Cardiac fibroblast (primary cell): ENCODE measurements at regions not wholly inside any gene's neighbourhood (a gene's known extent, or its start where the extent isn't known, plus 50 kb on each side); places are given as distances from the start of the nearest gene placed in this dataset.

ENCODE experiments used
- DNase-seq, 2 donors: peaks; one replicate each; pipeline versions ENCODE4 v3.0.0 to v3.0.0-alpha.2; 2010; ENCODE audit warnings: low read depth in 2 of 2
- H3K4me3 ChIP-seq, 2 donors: replicated peaks in 1 of 2; 1 replicate in 1 of 2; 2 replicates in 1 of 2; pipeline ENCODE4 v1.5.1; 2011; ENCODE audit warnings: low read depth in 2 of 2, low read length in 2 of 2, mild to moderate bottlenecking in 2 of 2, moderate library complexity in 1 of 2
- CTCF ChIP-seq: IDR thresholded peaks from one replicate; pipeline ENCODE4 v1.5.1; 2011; ENCODE audit warnings: low read depth, mild to moderate bottlenecking, low read length, inconsistent platforms

GRCh38 chr10:33725430-33725829, 391.0 kb upstream of the NRP1 start:
- no peak for TF ChIP-seq CTCF
- no peak for DNase-seq

GRCh38 chr10:33723181-33723580, 388.7 kb upstream of the NRP1 start:
- DNase-seq, result no peak
- H3K4me3 ChIP-seq, result no peak overlapping the region
- no peak for TF ChIP-seq CTCF

More at GRCh38 chr10:33725430-33725829, 391.0 kb upstream of the NRP1 start:
- no peak overlapping the region for H3K4me3 ChIP-seq

- H3K4me3 ChIP-seq, result no peak overlapping the region
- TF ChIP-seq CTCF, result no peak
- peak; percentile 21 to 39 for DNase-seq
Observed at GRCh38 chr10:33722067-33722466, 387.6 kb upstream of the NRP1 start.

- DNase-seq, result no peak
- TF ChIP-seq CTCF, result no peak
Observed at GRCh38 chr10:33721509-33721908, 387.0 kb upstream of the NRP1 start.

GRCh38 chr10:33720161-33720560, 385.7 kb upstream of the NRP1 start:
- no peak for DNase-seq
- H3K4me3 ChIP-seq, result no peak overlapping the region
- no peak for TF ChIP-seq CTCF

More at GRCh38 chr10:33721509-33721908, 387.0 kb upstream of the NRP1 start:
- no peak overlapping the region for H3K4me3 ChIP-seq

GRCh38 chr10:33719005-33719703, 384.7 kb upstream of the NRP1 start:
- TF ChIP-seq CTCF, result no peak
- H3K4me3 ChIP-seq, result no peak overlapping the region
- DNase-seq, result no peak
